CMK (cell line): ENCODE measurements at regions not wholly inside any gene's neighbourhood (a gene's known extent, or its start where the extent isn't known, plus 50 kb on each side); places are given as distances from the start of the nearest gene placed in this dataset.

Source experiments
- DNase-seq: peaks from one replicate; pipeline ENCODE4 v3.0.0-alpha.2; 2010; ENCODE audit warnings: low read depth

DNA sequence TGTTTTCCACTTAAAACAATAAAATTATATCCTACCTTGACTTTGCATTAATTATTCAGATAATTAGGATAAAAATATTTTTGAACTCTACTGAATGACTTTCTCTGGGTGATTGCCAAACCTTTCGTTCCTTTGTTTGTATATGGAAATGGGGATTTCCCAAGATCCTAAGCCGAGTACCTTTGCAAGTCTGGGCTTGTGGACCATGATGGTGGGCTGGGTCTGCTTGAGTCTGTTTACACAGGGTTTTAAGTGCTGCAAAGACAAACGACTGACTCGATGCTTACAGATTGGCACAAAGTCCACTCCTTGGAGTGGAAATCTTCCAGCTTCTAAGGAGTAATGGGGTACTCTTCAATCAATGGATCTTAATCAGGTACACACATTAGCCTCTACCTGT lies 659.5 kb downstream of the TSN start:
- DNase-seq = no peak

DNA sequence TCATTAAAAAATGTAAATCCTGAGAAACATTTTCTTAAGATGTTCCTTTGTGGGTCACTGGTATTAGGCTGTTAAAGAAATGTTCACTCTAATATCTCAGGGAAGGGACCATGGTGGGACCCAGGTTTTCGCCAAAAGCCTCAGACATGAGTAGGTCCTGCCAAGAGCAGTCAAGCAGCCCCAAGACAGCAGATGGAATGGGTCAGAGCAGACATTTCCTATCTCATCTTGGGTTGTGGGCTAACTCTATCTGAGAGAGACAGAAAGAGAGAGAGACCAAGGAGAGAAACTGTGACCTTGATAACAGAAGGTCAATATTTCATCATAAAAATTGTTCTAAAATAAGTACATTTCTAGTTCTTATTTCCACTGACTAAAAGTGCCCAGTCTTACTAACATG lies 661.7 kb downstream of the TSN start:
- no peak for DNase-seq

GRCh38 chr2:122421775-122422174 lies 666.3 kb downstream of the TSN start:
- DNase-seq = no peak

DNA sequence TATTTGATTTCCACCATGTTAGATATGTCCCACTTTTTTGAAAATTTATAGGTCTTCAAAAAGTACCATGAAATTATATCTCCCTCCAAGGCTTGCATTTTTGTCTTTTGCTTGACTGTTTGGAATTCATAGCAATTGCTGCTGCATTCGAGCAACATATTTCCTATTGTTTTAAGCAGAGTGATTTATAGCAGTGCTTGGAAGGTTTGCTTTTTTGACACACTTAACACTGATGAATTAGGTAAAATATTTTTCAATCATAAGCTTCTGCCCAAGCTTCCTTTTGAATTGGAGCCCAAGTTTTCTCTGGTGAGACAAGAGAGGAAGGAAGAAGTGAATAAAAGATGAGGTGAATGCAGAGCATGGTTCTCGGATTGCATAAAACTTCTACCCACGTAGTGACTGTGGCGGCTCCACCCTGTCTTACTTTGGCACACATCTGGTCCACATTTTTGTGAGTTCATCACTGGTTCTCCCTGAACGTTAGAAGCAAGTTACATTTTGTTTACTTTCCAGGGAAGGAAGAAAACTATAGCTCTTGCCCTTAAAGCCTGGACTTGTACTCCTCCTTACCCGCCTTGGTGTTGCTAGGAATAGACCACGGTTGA lies 667.0 kb downstream of the TSN start:
- no peak for DNase-seq

DNA sequence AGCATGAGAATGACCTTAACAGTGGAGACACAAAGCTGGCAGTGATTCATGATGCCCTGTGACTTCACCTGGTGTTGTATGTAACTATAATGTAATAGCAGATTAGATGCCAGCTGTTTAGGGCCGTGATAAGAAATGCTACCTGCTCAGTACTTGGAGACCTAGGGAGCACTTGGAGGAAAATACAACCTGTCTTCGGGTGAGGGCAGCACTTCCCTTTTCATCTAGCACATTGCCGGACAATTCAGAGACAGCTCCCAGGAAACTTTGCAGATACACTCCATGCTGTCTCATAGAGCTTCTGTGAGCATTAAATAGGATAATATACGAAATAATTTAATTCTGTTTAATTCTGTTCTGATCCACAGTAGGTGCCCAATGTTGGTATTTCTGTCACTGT lies 668.5 kb downstream of the TSN start:
- DNase-seq = no peak

DNA sequence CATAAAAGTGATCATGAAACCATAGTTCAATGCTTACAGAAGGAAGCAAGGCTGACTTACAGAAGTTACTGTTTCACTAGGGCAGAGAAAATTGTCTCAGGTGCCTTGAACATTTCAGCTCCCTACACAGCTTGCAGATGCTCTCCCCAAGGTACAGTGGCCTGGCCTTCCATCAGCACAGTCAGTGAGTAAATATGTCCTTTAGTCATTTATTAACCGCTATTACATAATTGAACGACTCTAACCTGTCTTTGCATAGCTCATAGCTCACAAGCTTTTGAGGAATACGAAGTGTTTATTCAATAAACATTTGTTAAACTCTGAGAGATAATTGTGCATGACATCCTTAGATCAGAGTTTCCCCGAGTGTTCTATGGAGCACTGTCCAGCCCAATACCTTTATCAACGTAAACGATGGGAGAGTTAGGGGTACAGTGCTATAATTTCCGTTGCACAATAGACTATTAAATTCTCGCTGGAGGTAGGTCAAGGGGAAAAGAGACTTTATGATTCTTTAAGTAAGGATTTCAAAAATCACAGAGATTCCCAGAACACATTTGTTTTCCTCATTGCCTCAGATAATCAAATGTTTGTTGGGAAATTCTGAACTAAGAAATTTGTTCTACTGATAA lies 677.8 kb downstream of the TSN start:
- DNase-seq = no peak

GRCh38 chr2:122445003-122445402 lies 689.6 kb downstream of the TSN start:
- no peak for DNase-seq

DNA sequence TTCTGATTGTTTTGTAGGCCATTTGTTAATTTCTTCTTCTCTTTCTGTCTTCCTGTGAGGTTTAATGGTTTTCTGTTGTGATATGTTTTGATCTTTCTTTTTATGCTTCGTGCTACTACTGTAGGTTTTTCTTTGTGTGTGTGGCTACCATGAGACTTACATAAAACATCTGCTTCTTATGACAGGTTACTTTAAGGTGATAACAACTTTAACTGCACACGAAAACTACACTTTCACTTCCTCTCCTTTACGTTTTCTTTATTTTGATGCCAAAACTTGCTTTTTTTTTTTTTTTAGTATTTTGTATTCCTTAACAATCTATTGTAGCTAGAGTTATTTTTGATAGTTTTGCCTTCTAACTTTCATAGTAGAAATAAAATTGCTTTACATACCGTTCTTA lies 691.3 kb downstream of the TSN start:
- DNase-seq = no peak

GRCh38 chr2:122447237-122447636 lies 691.8 kb downstream of the TSN start:
- DNase-seq = no peak

- DNase-seq = no peak
Measured at GRCh38 chr2:122451040-122451439, 695.6 kb downstream of the TSN start.

DNA sequence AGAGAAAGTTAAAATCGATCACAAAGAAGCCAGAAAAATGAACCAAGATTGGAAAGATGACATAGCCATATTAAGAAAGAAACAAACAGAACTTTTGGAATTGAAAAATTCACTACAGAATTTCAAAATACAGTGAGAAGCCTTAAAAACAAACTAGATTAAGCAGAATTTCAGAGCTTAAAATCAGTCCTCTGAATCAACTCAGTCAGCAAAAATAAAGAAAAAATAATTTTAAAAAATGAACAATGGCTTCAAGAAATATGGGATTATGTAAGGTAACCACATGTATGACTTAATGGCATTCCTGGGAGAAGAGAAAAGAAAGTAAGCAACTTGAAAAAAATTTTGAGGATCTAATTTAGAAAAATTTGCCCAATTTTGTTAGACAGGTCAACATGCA lies 696.2 kb downstream of the TSN start:
- DNase-seq = no peak

DNA sequence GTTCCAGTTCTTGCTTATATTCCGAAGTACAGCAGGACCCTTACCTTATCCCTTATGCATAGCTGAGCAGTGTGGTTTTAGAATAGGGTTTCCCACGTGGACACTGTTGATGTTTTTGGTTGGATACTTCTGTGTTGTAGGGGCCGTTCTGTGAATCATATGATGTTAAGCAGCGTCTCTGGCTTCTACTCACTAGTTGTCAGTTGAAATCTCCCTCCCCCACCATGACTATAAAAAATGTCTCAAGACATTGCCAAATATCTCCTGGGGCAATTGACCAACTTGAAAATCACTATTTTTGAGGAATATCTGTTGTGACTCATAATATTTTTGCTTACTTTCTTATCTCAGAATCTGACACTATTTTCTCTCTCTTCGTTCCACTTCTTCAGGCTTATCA lies 713.7 kb downstream of the TSN start:
- no peak for DNase-seq

GRCh38 chr2:122471753-122472152 lies 716.3 kb downstream of the TSN start:
- no peak for DNase-seq

DNA sequence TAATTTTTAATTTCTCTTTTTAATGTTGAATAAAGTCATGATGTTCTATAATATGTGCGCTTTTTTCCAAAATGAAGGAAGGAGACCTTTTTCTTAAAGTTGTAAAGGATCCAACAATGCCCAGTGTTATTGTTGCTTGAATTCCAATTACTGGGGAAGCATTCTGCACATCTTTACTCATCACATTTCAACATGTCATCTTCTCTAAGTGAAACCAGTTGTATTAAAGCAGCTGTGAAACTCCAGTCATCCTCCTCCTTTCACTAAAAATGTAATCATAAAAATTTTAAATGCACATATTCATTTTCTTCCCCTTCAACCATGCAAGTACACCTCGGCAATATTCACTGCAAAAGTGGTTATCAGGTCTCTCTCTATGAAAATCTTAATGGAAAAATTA lies 722.7 kb downstream of the TSN start:
- DNase-seq = no peak

DNA sequence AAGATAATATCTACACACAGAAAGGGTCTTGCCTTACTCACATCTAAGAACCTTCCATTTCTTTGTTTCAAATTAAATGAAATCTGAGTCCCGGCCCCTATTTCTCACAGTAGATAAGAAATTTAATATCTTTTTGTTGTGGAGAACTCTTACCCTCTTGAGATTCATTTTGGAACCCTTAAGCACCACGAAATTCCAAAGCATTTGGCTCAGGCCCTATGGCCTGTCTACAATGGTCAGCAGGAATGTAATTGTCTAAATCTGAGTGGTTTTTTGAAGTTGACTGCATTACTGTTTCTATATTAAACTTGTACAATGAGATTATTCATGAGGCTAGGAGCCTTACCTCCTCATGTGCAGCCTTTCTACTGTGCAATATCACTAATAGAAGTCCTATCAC lies 723.3 kb downstream of the TSN start:
- no peak for DNase-seq

DNA sequence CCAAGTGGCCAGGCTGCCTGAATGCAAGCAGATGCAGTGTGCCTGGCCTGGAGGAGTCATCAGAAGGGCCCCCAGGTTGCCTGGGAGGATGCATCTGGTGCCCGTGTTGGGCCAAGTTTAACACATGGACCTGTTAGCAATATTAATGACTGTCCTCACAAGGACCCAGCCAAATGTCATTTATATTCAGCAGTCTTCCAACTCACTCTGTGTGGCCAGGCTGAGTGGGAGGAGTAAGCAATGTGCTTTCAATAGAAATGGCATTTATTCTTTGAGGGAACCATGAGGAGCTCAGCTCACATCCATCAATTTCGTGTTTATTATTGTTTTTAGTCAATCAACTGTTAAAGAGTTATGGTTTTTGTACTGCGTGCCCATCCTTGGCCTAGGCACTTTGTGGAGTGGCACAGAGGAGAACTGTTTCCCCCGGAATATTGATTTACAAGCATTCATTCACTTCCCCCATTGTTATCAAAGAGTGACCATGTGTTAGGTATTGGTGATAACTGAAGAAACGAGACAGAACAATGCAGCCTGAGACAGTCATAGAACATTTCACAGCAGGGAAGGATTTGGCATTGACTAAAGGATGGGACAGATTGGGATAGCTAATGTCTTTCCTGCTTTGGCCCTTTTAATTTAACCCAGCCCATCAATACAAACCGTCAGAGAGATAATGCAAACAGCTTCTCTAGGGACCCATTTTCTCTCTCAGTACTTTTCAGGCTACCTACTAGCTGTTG lies 725.2 kb downstream of the TSN start:
- no peak for DNase-seq

- DNase-seq = no peak
Measured at GRCh38 chr2:122481244-122481622, 725.8 kb downstream of the TSN start.

DNA sequence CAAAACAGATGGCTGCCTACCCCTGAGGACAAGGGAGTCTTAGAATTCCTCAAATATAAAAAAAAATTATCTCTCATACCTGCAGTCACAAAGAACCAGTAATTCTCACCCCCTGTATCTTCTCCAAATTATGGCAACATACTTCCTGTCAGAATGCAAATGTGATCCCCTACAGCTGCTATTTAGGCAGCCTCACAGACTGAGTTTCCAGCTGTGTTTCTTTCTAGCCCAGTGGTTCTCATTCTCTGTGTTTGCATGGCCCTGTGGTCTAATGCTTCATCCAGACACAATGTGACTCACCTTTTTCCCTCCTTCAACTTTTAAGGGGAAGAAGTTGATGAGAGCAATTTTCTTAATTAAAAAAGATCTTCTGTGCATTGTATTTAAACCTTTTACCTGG lies 726.3 kb downstream of the TSN start:
- no peak for DNase-seq

DNA sequence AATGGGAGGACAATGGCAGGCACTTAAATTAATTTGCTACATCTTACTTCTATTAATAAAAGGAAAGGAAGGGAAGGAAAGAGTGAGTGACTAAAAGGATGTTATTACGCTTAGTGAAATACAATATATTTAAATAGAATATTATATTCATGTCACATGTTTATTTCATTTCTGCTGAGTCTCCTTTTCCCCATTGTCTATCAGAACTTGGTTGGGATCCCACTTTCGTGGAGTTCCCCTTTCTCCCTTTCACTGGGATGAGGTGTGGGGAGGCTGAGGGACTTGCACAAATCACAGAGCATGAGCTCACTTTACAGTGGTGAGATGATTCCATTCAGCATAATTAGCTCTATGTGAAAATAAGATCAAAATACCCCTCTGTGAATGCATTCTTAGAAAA lies 730.6 kb downstream of the TSN start:
- no peak for DNase-seq

- DNase-seq = no peak
Measured at GRCh38 chr2:122486705-122487415, 731.4 kb downstream of the TSN start.

DNA sequence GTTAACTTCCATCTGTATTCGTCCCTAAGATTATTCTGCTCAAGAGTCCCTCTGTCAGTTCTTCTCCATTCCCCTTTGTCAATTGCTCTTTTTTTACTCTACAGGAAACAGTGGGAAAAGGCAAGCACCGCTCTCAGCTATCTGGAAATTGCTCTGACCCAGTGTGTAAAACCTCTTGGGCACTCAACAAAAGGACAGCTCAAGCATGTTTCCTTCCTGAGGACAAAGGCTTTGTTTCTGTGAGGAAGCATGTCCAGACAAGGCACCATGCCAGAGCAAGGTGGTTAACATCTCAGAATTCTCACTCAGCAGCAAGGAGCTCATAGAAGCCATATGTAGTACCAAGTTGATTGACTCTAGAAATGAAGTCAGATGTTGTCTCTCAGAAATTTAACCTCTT lies 735.6 kb downstream of the TSN start:
- no peak for DNase-seq

DNA sequence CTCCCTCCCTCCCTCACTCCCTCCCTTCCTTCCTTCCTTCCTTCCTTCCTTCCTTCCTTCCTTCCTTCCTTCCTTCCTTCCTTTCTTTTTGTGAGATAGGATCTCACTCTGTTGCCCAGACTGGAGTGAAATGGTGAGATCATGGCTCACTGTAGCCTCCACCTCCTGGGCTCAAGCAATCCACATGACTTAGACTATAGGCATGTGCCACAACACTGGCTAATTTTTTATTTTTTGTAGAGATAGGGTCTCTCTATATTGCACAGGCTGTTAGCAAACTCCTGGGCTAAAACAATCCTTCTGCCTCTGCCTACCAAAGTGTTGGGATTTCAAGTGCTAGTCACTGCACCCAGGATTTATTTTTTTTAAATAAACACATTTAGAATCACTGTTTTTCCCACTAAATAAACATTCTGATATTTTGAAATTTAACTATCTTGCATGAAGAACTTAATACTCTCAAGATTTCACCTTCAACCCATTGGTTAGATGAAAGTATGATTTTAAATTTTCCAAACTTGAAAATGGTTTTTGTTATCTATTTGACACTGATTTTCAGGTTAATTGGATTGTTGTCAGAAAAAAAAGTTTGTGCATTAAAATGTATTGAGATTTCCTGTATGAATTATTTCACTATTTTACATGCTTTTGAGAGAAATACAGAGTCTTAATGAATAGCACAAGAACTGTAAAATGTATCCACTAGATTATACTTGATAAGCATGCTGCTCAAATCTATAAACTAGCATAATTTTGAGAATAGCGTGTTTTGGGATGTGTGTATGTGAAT lies 745.1 kb downstream of the TSN start:
- no peak for DNase-seq
